ENCODE measurements at regions not wholly inside any gene's neighbourhood (a gene's known extent, or its start where the extent isn't known, plus 50 kb on each side); places are given as distances from the start of the nearest gene placed in this dataset.
A peak's percentile ranks its signal among the peaks of the same experiment; 100 is the strongest.

GRCh38 chrX:110954428-110955100 is 141.4 kb upstream of the PAK3 start:
- Histone ChIP-seq H3K9me3 (no peaks in the 10 kb centered on the region), H3K27me3 (peaks cover 0 to 56% (median 0%) of the 10 kb centered on the region in 7 donors), H3K4me1 (no peaks in the 10 kb centered on the region), H3K4me3 (no peak overlapping the region), H3K27ac (no peak overlapping the region), H3K36me3 (no peaks in the 10 kb centered on the region)
- no peak for DNase-seq
- ATAC-seq, result no peak
- intact Hi-C loops (cut with DNase I), result no loop called here
- TF ChIP-seq CTCF (IDR thresholded peaks at IDR 0.05), result no peak

- WGBS, 2 donors, result 69 to 77% methylated on average over 6 of the region's 6 CpGs
- DNase-seq (no peak), ATAC-seq (no peak)
- TF ChIP-seq CTCF (IDR thresholded peaks at IDR 0.05), result no peak
- H3K4me3 ChIP-seq, result no peak overlapping the region
- H3K27me3 ChIP-seq, result peaks cover 0 to 62% (median 0%) of the 10 kb centered on the region in 7 donors
- no peaks in the 10 kb centered on the region for H3K9me3 ChIP-seq
- no peaks in the 10 kb centered on the region for H3K4me1 ChIP-seq
- H3K36me3 ChIP-seq, result no peaks in the 10 kb centered on the region
- no peak overlapping the region for H3K27ac ChIP-seq
- intact Hi-C loops (cut with DNase I), result no loop called here
Measured at GRCh38 chrX:110951472-110952269, 144.3 kb upstream of the PAK3 start.

- no peaks in the 10 kb centered on the region for H3K36me3 ChIP-seq
- no peak for ATAC-seq
- no peak overlapping the region for H3K27ac ChIP-seq
- no peaks in the 10 kb centered on the region for H3K9me3 ChIP-seq
- no peak overlapping the region for H3K4me3 ChIP-seq
- intact Hi-C loops (cut with DNase I), result no loop called here
- TF ChIP-seq CTCF (IDR thresholded peaks at IDR 0.05), result no peak
- 7 to 11% methylated on average over 19 to 22 of the region's 22 CpGs for WGBS, 2 donors
- peaks cover 0 to 84% (median 0%) of the 10 kb centered on the region in 7 donors for H3K27me3 ChIP-seq
- no peak for DNase-seq
- no peaks in the 10 kb centered on the region for H3K4me1 ChIP-seq
Measured at GRCh38 chrX:110944751-110945675, 149.4 kb upstream of the CHRDL1 start.

- Histone ChIP-seq H3K9me3 (no peaks in the 10 kb centered on the region), H3K27ac (no peak overlapping the region), H3K4me1 (no peaks in the 10 kb centered on the region), H3K27me3 (peaks cover 0 to 84% (median 0%) of the 10 kb centered on the region in 7 donors), H3K4me3 (peak overlapping the region in 1 of 10 donors; percentile 1), H3K36me3 (no peaks in the 10 kb centered on the region)
- 1% methylated on average over 23 to 25 of the region's 25 CpGs for WGBS, 2 donors
- intact Hi-C loops (cut with DNase I), result no loop called here
- DNase-seq, result no peak
- no peak for TF ChIP-seq CTCF (IDR thresholded peaks at IDR 0.05)
- no peak for ATAC-seq
Measured at GRCh38 chrX:110944311-110944750, 148.7 kb upstream of the CHRDL1 start.
